Endothelial cell of umbilical vein (primary cell): ENCODE measurements at regions not wholly inside any gene's neighbourhood (a gene's known extent, or its start where the extent isn't known, plus 50 kb on each side); places are given as distances from the start of the nearest gene placed in this dataset.
A peak's percentile ranks its signal among the peaks of the same experiment; 100 is the strongest.

Experiments
- EZH2 ChIP-seq: IDR thresholded peaks from 2 replicates; pipeline ENCODE4 v1.6.1; 2012; ENCODE audit warnings: borderline replicate concordance, low read depth, mild to moderate bottlenecking, moderate library complexity, low read length, inconsistent platforms; ENCODE audit not compliant: severe bottlenecking
- FOS ChIP-seq: IDR thresholded peaks from 2 replicates; pipeline ENCODE4 v1.6.1; 2011; ENCODE audit warnings: mild to moderate bottlenecking, low read length, moderate library complexity, borderline replicate concordance; ENCODE audit not compliant: insufficient read depth
- MAX ChIP-seq: IDR thresholded peaks from 2 replicates; pipeline ENCODE4 v1.6.1; 2011; ENCODE audit not compliant: insufficient read depth, insufficient read length
- POLR2A ChIP-seq: IDR thresholded peaks from 2 replicates; pipeline ENCODE4 v1.6.1; 2012; ENCODE audit warnings: low read depth, mild to moderate bottlenecking, control low read depth, low read length
- POLR2AphosphoS5 ChIP-seq: IDR thresholded peaks from 2 replicates; pipeline ENCODE4 v1.6.1; 2012; ENCODE audit warnings: low read depth, mild to moderate bottlenecking, control low read depth, low read length, moderate library complexity; ENCODE audit not compliant: insufficient read depth
- TF ChIP-seq, protein P1 (sequence below), 2 donors: IDR thresholded peaks; 1 replicate in 1 of 2; 2 replicates in 1 of 2; pipeline ENCODE4 v1.5.1; 2011; ENCODE audit warnings: low read length in 2 of 2, mild to moderate bottlenecking in 2 of 2, moderate library complexity in 2 of 2, control low read depth in 1 of 2, inconsistent platforms in 1 of 2, low read depth in 1 of 2; ENCODE audit not compliant: insufficient read depth in 1 of 2; ENCODE audit errors: extremely low read depth in 1 of 2

DNA sequence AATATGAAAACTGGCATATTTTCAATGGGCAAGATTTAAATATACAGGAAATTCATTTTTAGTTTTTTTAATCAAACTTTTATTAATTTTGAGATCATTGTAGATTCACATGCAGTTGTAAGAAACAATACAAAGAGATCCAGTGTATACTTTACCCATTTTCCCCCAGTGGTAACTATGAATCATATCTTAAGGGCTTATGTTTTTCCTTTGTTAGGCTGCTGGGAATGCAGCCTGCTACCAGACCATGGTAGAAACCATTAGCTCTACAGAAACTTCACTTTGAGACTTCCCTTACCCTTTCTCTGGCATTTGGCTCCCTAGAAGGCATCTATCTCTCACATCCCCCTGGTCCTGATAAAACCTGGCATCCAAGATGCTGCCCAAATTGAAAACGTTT lies 147.6 kb upstream of the EOLA2 start:
- TF ChIP-seq POLR2A (no peak), POLR2AphosphoS5 (no peak), MAX (no peak), FOS (peak; percentile 34), EZH2 (no peak)
- TF ChIP-seq, protein P1, sequence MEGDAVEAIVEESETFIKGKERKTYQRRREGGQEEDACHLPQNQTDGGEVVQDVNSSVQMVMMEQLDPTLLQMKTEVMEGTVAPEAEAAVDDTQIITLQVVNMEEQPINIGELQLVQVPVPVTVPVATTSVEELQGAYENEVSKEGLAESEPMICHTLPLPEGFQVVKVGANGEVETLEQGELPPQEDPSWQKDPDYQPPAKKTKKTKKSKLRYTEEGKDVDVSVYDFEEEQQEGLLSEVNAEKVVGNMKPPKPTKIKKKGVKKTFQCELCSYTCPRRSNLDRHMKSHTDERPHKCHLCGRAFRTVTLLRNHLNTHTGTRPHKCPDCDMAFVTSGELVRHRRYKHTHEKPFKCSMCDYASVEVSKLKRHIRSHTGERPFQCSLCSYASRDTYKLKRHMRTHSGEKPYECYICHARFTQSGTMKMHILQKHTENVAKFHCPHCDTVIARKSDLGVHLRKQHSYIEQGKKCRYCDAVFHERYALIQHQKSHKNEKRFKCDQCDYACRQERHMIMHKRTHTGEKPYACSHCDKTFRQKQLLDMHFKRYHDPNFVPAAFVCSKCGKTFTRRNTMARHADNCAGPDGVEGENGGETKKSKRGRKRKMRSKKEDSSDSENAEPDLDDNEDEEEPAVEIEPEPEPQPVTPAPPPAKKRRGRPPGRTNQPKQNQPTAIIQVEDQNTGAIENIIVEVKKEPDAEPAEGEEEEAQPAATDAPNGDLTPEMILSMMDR (IDR thresholded peaks at IDR 0.05; ENCODE audit: extremely low read depth in 1 of 2, insufficient read depth in 1 of 2, low read depth in 1 of 2, low read length in 2 of 2): no peak
